IgD-negative memory B cell (primary cell): ENCODE measurements at regions not wholly inside any gene's neighbourhood (a gene's known extent, or its start where the extent isn't known, plus 50 kb on each side); places are given as distances from the start of the nearest gene placed in this dataset.

Experiments used
- H3K27ac Mint-ChIP-seq, 3 donors: one replicate each; pipeline ENCODE4 v1.8.0; 2020 to 2022; ENCODE audit warnings: mild to moderate bottlenecking in 3 of 3, mixed read lengths in 3 of 3, moderate library complexity in 1 of 3
- H3K27me3 Mint-ChIP-seq: one replicate; pipeline ENCODE4 v1.8.0; 2021; ENCODE audit warnings: mixed read lengths
- H3K36me3 Mint-ChIP-seq: one replicate; pipeline ENCODE4 v1.8.0; 2020; ENCODE audit warnings: mild to moderate bottlenecking, mixed read lengths
- H3K4me1 Mint-ChIP-seq, 3 donors: one replicate each; pipeline ENCODE4 v1.8.0; 2020 to 2022; ENCODE audit warnings: mixed read lengths in 3 of 3, mild to moderate bottlenecking in 1 of 3
- H3K4me3 Mint-ChIP-seq, 4 donors: one replicate each; pipeline ENCODE4 v1.8.0; 2020 to 2022; ENCODE audit warnings: mild to moderate bottlenecking in 4 of 4, mixed read lengths in 4 of 4, moderate library complexity in 3 of 4
- H3K9me3 Mint-ChIP-seq, 3 donors: one replicate each; pipeline ENCODE4 v1.8.0; 2020 to 2021; ENCODE audit warnings: mixed read lengths in 3 of 3, mild to moderate bottlenecking in 1 of 3

DNA sequence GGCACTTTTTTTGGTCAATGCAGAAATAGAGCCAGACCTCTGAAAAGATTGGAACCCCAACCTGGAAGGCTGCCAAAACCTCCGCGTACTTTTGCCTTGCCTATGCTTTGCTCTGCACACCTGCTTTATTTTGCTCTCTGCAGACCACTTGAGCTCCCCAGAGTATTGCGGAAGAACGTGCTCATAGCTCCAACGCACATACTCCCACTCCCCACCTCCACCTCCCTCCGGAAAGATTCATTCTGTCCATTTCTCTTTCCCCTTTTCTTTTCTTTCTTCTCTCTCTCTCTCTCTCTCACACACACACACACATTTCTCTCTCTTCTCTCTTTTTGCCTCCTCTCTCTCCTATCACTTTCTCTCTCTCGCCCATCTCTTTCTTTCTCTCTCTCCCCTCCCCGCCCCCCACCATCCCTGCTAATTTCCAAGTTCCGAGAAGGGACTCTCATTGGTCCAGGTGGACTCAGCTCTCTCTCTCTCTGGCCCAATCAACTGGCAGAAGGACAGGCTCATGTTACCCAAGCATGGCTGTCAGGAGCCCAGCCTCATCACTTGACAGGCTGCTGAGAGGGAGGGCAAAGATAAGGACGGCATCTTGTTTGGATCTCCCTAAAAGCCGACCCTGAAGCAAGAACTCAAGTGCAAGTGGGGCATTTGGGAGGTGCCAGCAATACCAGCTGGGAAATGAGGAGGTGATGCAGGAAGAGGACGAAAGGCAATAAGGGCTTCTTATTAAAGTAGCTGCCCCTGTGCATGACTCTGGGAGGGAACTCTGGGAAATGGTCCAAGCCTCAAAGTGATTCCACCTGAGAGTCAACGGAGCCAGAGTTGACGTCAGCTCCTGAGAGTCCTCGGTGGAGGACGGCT is 246.1 kb downstream of the LY86 start:
- no peak overlapping the region for H3K27ac Mint-ChIP-seq
- no peaks in the 10 kb centered on the region for H3K9me3 Mint-ChIP-seq
- H3K27me3 Mint-ChIP-seq = peaks cover 20% of the 10 kb centered on the region
- H3K4me3 Mint-ChIP-seq = no peak overlapping the region
- no peaks in the 10 kb centered on the region for H3K4me1 Mint-ChIP-seq
- no peaks in the 10 kb centered on the region for H3K36me3 Mint-ChIP-seq

GRCh38 chr6:6835223-6835503 is 246.6 kb downstream of the LY86 start:
- no peak overlapping the region for H3K4me3 Mint-ChIP-seq
- no peaks in the 10 kb centered on the region for H3K9me3 Mint-ChIP-seq
- no peaks in the 10 kb centered on the region for H3K36me3 Mint-ChIP-seq
- H3K27ac Mint-ChIP-seq = no peak overlapping the region
- peaks cover 20% of the 10 kb centered on the region for H3K27me3 Mint-ChIP-seq
- H3K4me1 Mint-ChIP-seq = no peaks in the 10 kb centered on the region

- no peak overlapping the region for H3K27ac Mint-ChIP-seq
- H3K9me3 Mint-ChIP-seq = no peaks in the 10 kb centered on the region
- H3K36me3 Mint-ChIP-seq = no peaks in the 10 kb centered on the region
- peaks cover 0 to 3% (median 0%) of the 10 kb centered on the region in 3 donors for H3K4me1 Mint-ChIP-seq
- peaks cover 24% of the 10 kb centered on the region for H3K27me3 Mint-ChIP-seq
- H3K4me3 Mint-ChIP-seq = no peak overlapping the region
Observed at GRCh38 chr6:6836609-6837406, 248.3 kb downstream of the LY86 start.

GRCh38 chr6:6837541-6838080 is 249.1 kb downstream of the LY86 start:
- no peaks in the 10 kb centered on the region for H3K9me3 Mint-ChIP-seq
- H3K4me3 Mint-ChIP-seq = no peak overlapping the region
- peaks cover 23% of the 10 kb centered on the region for H3K27me3 Mint-ChIP-seq

DNA sequence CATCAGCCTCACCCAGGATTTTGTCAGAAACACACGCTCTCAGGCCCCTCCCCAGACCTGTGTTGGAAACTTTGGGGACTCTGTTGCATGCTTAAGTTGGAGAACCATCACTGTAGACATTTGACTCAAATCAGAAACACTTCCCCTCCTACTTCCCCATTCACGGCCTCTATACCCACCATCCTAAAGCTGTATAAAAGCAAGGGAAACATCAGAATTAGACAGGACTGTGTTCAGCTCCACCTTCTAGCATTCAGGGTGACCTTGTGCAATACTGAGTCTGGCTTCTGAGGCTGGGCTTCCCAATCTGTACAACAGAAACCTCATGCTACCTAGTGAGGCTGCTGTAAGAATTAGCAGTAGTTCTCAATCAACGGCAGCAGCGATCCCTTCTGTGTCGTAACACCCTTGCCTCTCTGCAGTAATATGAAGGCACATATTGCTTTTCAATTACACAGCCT is 252.3 kb downstream of the LY86 start:
- Mint-ChIP-seq H3K4me3 (peak overlapping the region in 1 of 4 donors; percentile 9), H3K9me3 (peaks cover 3 to 9% (median 5%) of the 10 kb centered on the region in 3 donors), H3K27ac (peak overlapping the region in 1 of 3 donors; percentile 60), H3K36me3 (no peaks in the 10 kb centered on the region), H3K4me1 (peaks cover 0 to 3% (median 0%) of the 10 kb centered on the region in 3 donors), H3K27me3 (peaks cover 8% of the 10 kb centered on the region)

More at GRCh38 chr6:6837541-6838080, 249.1 kb downstream of the LY86 start:
- Mint-ChIP-seq H3K4me1 (peaks cover 0 to 3% (median 0%) of the 10 kb centered on the region in 3 donors), H3K27ac (no peak overlapping the region), H3K36me3 (no peaks in the 10 kb centered on the region)

- H3K4me3 Mint-ChIP-seq = no peak overlapping the region
- peaks cover 0 to 3% (median 0%) of the 10 kb centered on the region in 3 donors for H3K4me1 Mint-ChIP-seq
- H3K36me3 Mint-ChIP-seq = no peaks in the 10 kb centered on the region
- peak overlapping the region in 1 of 3 donors; percentile 8 for H3K27ac Mint-ChIP-seq
- H3K9me3 Mint-ChIP-seq = peaks cover 5 to 16% (median 7%) of the 10 kb centered on the region in 3 donors
- H3K27me3 Mint-ChIP-seq = peaks cover 13% of the 10 kb centered on the region
Observed at GRCh38 chr6:6841571-6841970, 253.1 kb downstream of the LY86 start.

DNA sequence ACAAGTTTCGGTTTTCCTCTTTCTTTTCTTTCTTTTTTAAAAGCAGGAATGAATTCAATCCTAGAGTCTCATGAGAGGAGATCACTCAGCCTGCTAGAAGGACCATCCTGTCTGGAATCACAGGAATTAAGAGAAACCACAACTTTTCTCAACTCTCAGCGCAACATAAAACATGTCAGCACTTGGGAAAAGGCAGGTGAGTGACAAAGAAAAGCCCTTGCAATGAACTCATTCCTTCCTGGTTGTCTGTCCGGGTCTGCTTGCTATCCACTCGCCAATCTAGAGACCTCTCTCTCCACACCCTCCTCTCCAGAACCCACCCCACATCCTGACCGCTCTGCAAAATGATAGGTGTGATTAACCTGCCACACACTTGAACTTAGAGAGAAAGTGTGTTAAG is 253.8 kb downstream of the LY86 start:
- Mint-ChIP-seq H3K4me1 (peaks cover 0 to 3% (median 0%) of the 10 kb centered on the region in 3 donors), H3K9me3 (peaks cover 5 to 16% (median 7%) of the 10 kb centered on the region in 3 donors), H3K36me3 (no peaks in the 10 kb centered on the region), H3K27ac (no peak overlapping the region), H3K4me3 (no peak overlapping the region), H3K27me3 (peaks cover 13% of the 10 kb centered on the region)

- Mint-ChIP-seq H3K27me3 (peaks cover 16% of the 10 kb centered on the region), H3K4me1 (peaks cover 0 to 3% (median 0%) of the 10 kb centered on the region in 3 donors), H3K9me3 (peaks cover 5 to 16% (median 7%) of the 10 kb centered on the region in 3 donors), H3K4me3 (no peak overlapping the region), H3K27ac (no peak overlapping the region), H3K36me3 (no peaks in the 10 kb centered on the region)
Observed at GRCh38 chr6:6843057-6843627, 254.6 kb downstream of the LY86 start.

DNA sequence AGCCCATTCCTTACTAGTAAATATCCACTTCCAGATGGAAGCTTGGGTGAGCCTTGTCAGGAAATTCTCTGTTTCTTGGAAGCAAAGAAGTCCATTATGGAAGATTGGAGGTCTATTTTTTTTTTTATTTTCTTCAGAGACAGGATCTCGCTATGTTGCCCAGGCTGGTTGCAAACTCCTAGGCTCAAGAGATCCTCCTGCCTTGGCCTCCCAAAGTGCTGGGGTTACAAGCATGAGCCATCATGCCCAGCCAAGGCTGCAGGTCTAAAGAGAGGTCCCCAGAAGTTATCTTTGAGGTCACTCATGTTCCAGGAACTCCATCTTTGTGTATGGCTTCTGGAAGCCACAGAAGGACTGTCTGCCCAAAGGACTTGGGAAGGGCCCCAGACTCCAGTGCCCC is 255.3 kb downstream of the LY86 start:
- H3K9me3 Mint-ChIP-seq = peaks cover 5 to 16% (median 9%) of the 10 kb centered on the region in 3 donors
- no peak overlapping the region for H3K27ac Mint-ChIP-seq
- H3K4me3 Mint-ChIP-seq = no peak overlapping the region
- peaks cover 12% of the 10 kb centered on the region for H3K27me3 Mint-ChIP-seq
- H3K4me1 Mint-ChIP-seq = peaks cover 0 to 3% (median 0%) of the 10 kb centered on the region in 3 donors
- no peaks in the 10 kb centered on the region for H3K36me3 Mint-ChIP-seq

- H3K4me3 Mint-ChIP-seq = no peak overlapping the region
- peaks cover 0 to 3% (median 0%) of the 10 kb centered on the region in 3 donors for H3K4me1 Mint-ChIP-seq
- H3K27me3 Mint-ChIP-seq = peaks cover 12% of the 10 kb centered on the region
- no peak overlapping the region for H3K27ac Mint-ChIP-seq
- peaks cover 5 to 16% (median 9%) of the 10 kb centered on the region in 3 donors for H3K9me3 Mint-ChIP-seq
- no peaks in the 10 kb centered on the region for H3K36me3 Mint-ChIP-seq
Observed at GRCh38 chr6:6844530-6844929, 256.0 kb downstream of the LY86 start.

DNA sequence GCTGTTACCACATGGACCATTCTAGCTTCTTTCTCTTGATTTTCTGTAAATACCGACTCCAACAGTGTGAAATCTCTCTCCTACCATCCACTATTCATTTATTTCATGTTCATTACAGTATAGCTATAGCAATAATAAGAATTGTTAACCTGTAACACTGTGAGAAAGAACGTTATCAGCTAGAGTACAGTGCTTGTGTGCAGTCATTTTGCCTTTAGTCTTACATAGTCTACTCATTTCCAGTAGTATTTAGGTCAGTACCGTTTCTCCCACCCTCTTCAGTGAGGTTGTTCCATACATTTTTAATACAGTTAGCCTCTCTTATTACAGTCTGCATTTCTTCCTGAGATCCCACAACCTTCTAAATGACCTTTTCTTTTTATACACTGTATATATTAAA is 257.1 kb downstream of the LY86 start:
- Mint-ChIP-seq H3K27me3 (peaks cover 13% of the 10 kb centered on the region), H3K9me3 (peaks cover 5 to 16% (median 9%) of the 10 kb centered on the region in 3 donors), H3K4me1 (peaks cover 0 to 3% (median 0%) of the 10 kb centered on the region in 3 donors), H3K4me3 (no peak overlapping the region), H3K36me3 (no peaks in the 10 kb centered on the region), H3K27ac (no peak overlapping the region)

DNA sequence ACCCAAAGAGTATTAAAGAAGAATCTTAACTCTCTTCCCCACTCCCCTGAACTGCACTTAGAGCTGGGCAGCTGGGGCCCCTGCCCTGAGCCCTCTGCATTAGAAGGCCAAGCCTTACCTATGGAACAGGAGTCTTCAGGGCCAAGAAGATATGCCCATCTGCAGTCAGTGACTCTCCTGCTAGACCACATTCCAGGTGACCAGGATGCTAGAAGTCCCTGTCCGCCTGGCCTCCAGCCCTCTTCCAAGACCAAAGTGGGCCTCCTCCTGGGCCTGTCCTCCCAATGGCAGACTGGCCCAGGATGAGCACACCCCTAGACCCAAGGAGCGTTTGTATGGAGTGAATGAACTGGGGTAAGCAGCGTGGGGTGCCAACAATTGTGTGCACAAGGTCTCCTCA is 259.1 kb downstream of the LY86 start:
- Mint-ChIP-seq H3K36me3 (no peaks in the 10 kb centered on the region), H3K4me3 (no peak overlapping the region)

DNA sequence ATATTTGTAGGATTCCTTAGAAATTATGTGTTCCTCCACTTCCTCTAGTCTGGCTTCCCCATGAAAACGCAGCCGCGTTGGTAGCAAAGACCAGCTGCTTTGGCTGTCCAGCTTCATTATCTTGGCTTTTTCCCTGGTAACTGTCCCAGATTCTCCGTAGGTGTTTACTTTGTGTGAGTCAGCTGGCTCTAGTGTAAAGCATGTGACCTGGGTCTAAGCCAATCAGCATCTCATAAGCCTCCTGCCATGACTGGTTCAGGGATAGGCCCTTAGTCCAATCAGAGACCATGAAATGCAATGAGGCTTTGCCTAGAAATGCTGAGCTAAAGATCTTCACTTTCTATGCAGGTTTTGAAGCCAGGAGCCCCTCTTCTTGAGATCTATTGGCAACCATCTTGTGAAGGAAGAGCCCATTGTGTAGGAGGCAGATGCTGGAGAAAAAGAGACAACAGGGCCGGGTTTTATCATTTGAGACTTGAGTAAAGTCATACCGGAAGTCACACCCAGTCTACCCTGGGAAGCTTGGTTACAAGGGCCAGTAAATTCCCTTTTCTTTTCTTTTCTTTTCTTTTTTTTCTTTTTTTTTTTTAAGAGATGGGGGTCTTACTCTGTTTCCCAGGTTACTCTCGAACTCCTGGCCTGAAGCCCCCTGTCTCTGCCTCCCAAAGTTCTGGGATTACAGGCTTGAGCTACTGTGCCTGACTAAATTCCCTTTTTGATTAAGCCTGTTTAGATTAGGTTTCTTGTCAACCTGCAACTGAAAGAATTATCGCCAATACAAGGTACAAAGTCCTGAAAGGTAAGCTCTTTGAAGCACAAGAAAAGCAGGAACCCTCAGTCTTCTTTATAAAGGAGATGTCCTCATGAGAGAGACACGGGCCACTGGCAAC is 256.5 kb upstream of the RREB1 start:
- Mint-ChIP-seq H3K27me3 (peaks cover 13% of the 10 kb centered on the region), H3K4me3 (peak overlapping the region in 1 of 4 donors; percentile 4), H3K9me3 (peaks cover 0 to 2% (median 2%) of the 10 kb centered on the region in 3 donors), H3K27ac (peak overlapping the region in 1 of 3 donors; percentile 45), H3K4me1 (peaks cover 3 to 8% (median 5%) of the 10 kb centered on the region in 3 donors), H3K36me3 (no peaks in the 10 kb centered on the region)

More for the DNA sequence above, 259.1 kb downstream of the LY86 start:
- no peak overlapping the region for H3K27ac Mint-ChIP-seq
- H3K27me3 Mint-ChIP-seq = peaks cover 12% of the 10 kb centered on the region
- H3K9me3 Mint-ChIP-seq = peaks cover 5 to 16% (median 9%) of the 10 kb centered on the region in 3 donors
- H3K4me1 Mint-ChIP-seq = peaks cover 0 to 3% (median 0%) of the 10 kb centered on the region in 3 donors

DNA sequence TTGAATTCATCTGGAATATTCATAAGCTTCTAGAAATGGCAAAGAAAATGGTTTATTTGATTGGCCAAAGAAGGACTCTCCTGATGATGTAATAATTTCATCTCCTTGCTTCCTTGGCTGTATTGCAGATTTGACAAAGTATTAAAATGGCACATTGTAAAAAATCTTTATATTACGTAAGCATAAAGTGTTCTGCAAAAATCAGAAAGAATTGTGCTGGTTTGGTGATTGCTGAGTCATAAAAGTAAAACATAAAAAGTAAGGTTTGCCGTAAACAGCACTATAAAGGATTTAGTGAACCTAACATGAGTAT is 255.9 kb upstream of the RREB1 start:
- H3K9me3 Mint-ChIP-seq = peaks cover 0 to 2% (median 0%) of the 10 kb centered on the region in 3 donors
- no peak overlapping the region for H3K4me3 Mint-ChIP-seq
- peaks cover 13% of the 10 kb centered on the region for H3K27me3 Mint-ChIP-seq
- peaks cover 8 to 14% (median 11%) of the 10 kb centered on the region in 3 donors for H3K4me1 Mint-ChIP-seq
- no peaks in the 10 kb centered on the region for H3K36me3 Mint-ChIP-seq
- no peak overlapping the region for H3K27ac Mint-ChIP-seq
